ENCODE measurements at regions not wholly inside any gene's neighbourhood (a gene's known extent, or its start where the extent isn't known, plus 50 kb on each side); places are given as distances from the start of the nearest gene placed in this dataset.

- Mint-ChIP-seq H3K27me3 (ENCODE audit: insufficient read depth, low read depth, poor library complexity) (peaks cover 2% of the 10 kb centered on the region), H3K4me1 (peaks cover 3% of the 10 kb centered on the region; the same call in 1 of the 3 replicates), H3K27ac (no peak overlapping the region), H3K9me3 (no peaks in the 10 kb centered on the region), H3K36me3 (ENCODE audit: low read depth) (no peaks in the 10 kb centered on the region), H3K4me3 (no peak overlapping the region)
- Histone ChIP-seq H3K79me2 (replicated peaks; ENCODE audit: insufficient read depth) (no peaks in the 10 kb centered on the region), H4K20me1 (replicated peaks; ENCODE audit: insufficient read depth) (no peaks in the 10 kb centered on the region), H3K36me3 (ENCODE audit: insufficient read depth) (no peaks in the 10 kb centered on the region), H3K4me2 (no peak overlapping the region), H3K9me2 (ENCODE audit: insufficient read depth) (peaks cover 2% of the 10 kb centered on the region; the same call in 1 of the 2 replicates), H3K4me1 (ENCODE audit: insufficient read depth) (no peaks in the 10 kb centered on the region), H3K27me3 (ENCODE audit: insufficient read depth) (no peaks in the 10 kb centered on the region), H2AFZ (no peak overlapping the region), H3K27ac (ENCODE audit: low read depth) (no peak overlapping the region), H3F3A (replicated peaks; ENCODE audit: low read depth) (no peaks in the 10 kb centered on the region), H3K4me3 (no peak overlapping the region)
- DNase-seq (ENCODE audit: low spot score) (no peak), ATAC-seq (no peak)
- TF ChIP-seq, protein P1, sequence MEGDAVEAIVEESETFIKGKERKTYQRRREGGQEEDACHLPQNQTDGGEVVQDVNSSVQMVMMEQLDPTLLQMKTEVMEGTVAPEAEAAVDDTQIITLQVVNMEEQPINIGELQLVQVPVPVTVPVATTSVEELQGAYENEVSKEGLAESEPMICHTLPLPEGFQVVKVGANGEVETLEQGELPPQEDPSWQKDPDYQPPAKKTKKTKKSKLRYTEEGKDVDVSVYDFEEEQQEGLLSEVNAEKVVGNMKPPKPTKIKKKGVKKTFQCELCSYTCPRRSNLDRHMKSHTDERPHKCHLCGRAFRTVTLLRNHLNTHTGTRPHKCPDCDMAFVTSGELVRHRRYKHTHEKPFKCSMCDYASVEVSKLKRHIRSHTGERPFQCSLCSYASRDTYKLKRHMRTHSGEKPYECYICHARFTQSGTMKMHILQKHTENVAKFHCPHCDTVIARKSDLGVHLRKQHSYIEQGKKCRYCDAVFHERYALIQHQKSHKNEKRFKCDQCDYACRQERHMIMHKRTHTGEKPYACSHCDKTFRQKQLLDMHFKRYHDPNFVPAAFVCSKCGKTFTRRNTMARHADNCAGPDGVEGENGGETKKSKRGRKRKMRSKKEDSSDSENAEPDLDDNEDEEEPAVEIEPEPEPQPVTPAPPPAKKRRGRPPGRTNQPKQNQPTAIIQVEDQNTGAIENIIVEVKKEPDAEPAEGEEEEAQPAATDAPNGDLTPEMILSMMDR (conservative IDR thresholded peaks at IDR 0.05; ENCODE audit: low read depth in 2 of 2), result no peak
- TF ChIP-seq NANOG (IDR thresholded peaks at IDR 0.05; ENCODE audit: borderline replicate concordance) (no peak), POLR2AphosphoS5 (IDR thresholded peaks at IDR 0.05; ENCODE audit: low read depth) (no peak), ZNF114 (CRISPR knock-in tag; IDR thresholded peaks at IDR 0.05) (no peak), ZNF462 (CRISPR knock-in tag; IDR thresholded peaks at IDR 0.05) (no peak), STAT1 (IDR thresholded peaks at IDR 0.05; ENCODE audit: unreplicated experiment) (no peak), JUNB (IDR thresholded peaks at IDR 0.05; ENCODE audit: unreplicated experiment) (no peak), ZNF331 (CRISPR knock-in tag; IDR thresholded peaks at IDR 0.05; ENCODE audit: low read depth) (no peak), EZH2 (IDR thresholded peaks at IDR 0.05; ENCODE audit: low read depth, unreplicated experiment) (no peak), CREB1 (CRISPR knock-in tag; IDR thresholded peaks at IDR 0.05; ENCODE audit: low read depth) (no peak), EZH2phosphoT487 (IDR thresholded peaks at IDR 0.05; ENCODE audit: unreplicated experiment) (no peak)
- TF ChIP-seq, protein P2, sequence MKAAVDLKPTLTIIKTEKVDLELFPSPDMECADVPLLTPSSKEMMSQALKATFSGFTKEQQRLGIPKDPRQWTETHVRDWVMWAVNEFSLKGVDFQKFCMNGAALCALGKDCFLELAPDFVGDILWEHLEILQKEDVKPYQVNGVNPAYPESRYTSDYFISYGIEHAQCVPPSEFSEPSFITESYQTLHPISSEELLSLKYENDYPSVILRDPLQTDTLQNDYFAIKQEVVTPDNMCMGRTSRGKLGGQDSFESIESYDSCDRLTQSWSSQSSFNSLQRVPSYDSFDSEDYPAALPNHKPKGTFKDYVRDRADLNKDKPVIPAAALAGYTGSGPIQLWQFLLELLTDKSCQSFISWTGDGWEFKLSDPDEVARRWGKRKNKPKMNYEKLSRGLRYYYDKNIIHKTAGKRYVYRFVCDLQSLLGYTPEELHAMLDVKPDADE (IDR thresholded peaks at IDR 0.05), result no peak
- TF ChIP-seq, protein P3, sequence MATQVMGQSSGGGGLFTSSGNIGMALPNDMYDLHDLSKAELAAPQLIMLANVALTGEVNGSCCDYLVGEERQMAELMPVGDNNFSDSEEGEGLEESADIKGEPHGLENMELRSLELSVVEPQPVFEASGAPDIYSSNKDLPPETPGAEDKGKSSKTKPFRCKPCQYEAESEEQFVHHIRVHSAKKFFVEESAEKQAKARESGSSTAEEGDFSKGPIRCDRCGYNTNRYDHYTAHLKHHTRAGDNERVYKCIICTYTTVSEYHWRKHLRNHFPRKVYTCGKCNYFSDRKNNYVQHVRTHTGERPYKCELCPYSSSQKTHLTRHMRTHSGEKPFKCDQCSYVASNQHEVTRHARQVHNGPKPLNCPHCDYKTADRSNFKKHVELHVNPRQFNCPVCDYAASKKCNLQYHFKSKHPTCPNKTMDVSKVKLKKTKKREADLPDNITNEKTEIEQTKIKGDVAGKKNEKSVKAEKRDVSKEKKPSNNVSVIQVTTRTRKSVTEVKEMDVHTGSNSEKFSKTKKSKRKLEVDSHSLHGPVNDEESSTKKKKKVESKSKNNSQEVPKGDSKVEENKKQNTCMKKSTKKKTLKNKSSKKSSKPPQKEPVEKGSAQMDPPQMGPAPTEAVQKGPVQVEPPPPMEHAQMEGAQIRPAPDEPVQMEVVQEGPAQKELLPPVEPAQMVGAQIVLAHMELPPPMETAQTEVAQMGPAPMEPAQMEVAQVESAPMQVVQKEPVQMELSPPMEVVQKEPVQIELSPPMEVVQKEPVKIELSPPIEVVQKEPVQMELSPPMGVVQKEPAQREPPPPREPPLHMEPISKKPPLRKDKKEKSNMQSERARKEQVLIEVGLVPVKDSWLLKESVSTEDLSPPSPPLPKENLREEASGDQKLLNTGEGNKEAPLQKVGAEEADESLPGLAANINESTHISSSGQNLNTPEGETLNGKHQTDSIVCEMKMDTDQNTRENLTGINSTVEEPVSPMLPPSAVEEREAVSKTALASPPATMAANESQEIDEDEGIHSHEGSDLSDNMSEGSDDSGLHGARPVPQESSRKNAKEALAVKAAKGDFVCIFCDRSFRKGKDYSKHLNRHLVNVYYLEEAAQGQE (IDR thresholded peaks at IDR 0.05; ENCODE audit: unreplicated experiment), result no peak
These were observed 129.0 kb upstream of the ACVR2A start for GRCh38 chr2:147715807-147716206.

Data from GM23338 (cell line).